Colon (tissue), 2 donors: ENCODE measurements at regions not wholly inside any gene's neighbourhood (a gene's known extent, or its start where the extent isn't known, plus 50 kb on each side); places are given as distances from the start of the nearest gene placed in this dataset.

ENCODE experiments used
- FAIRE-seq: peaks from 2 replicates; lab custom pipeline; 2012; peaks lifted over from hg19 to GRCh38; lab: Jason Lieb, UNC
- donor health status: control.
- donor health status: control.

DNA sequence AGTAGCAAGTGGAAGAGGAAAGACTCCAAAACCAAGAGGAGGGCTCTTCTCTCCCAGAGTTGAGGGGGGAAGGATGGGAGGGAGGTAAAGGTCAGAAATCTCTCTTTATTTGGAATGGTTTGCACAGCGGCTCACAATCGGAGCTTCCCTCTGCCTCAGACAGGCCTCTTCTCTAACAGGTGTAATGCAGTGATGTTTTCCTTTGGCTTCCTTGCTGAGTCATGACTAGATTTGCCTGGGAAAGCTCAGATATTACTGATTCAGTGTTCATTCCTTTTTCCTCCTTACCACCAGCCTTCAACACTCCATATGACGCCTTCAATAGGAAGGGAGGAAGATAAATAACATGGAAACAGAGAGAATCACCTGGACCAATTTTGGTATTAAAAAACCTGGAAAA lies 136.6 kb downstream of the RNF152 start:
- no peak for FAIRE-seq

- FAIRE-seq = no peak
Measured at GRCh38 chr18:61755555-61755954, 137.3 kb downstream of the RNF152 start.

DNA sequence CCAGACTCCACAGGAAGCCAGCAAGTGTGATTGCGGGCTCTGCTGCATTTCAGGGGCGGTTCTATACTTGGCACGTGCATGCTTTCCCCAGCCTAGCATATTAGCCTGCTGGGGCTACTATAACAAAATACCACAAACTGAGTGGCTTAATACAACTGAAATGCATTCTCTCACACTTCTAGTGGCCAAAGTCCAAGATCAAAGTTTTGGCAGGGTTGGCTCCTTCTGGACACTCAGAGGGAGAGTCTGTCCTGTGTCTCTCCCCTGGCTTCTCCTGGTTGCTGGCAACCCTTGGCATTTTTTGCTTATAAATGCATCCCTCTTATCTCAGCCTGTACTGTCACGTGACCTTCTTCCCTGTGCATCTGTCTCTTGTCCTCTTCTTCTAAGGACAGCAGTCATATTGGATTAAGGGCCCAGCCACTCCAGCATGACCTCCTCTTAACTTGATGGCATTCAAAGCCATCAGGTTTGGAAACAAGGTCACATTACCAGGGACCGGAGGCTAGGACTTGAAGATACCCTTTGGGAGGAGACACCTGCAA lies 138.7 kb downstream of the RNF152 start:
- FAIRE-seq = no peak

GRCh38 chr18:61753373-61753772 lies 139.4 kb downstream of the RNF152 start:
- FAIRE-seq = no peak

DNA sequence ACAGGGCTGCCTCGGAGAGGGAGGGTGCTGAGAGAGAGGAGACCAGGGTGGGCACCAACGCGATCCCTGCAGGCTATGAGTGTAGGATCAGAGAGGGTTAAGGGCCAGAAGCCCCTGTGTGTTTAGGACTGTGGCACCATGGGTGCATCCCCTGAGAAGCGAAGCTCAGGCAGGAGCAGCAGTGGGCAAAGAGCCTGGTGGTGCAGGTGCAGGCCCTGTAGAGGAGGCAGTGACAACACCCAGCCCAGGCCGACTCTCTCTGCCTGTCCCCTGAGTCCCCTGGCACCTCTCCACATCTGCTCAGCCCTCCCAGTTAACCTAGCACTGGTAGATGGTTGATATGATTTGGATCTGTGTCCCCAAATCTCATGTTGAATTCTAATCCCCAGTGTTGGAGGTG lies 139.8 kb downstream of the RNF152 start:
- FAIRE-seq = no peak

- FAIRE-seq = no peak
Measured at GRCh38 chr18:61750840-61751668, 141.8 kb downstream of the RNF152 start.

DNA sequence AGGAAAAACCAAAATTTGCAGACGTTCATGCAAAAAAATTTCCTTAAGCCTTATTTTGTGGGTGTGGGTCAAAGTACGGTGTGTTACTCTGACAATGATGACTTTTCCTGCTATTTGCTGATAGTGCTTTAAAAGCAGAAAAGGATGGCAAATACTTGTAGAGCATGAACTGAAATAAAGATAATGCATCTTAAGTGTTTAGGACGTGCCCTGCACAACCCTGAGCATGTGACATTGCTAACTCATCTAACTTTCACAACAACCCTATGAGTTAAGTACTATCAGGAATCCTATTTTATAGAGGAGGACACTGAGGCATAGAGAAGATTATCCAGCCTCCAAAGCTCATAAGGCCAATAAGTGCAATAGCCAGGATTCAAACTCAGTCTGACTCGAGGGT lies 143.3 kb downstream of the RNF152 start:
- FAIRE-seq = no peak

GRCh38 chr18:61749031-61749430 lies 143.8 kb downstream of the RNF152 start:
- FAIRE-seq = no peak

DNA sequence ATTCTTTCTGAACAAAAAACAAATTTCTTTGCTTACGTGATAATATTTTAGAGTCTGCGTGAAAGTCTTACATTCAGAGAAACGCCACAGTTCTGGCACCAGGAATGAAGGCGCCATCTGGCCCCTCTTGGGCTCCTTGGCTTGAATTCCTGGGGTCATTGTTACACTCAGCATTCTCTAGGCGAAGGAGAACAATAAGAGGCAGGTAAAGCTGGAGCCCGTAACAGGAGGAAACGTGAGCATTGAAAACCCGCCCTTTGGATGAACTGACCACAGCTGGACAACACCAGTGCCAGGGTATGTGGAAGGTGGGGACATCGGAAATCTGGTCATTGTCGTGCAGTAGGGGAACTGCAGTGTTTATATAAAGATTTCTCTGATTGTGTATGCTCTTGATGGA lies 144.8 kb downstream of the RNF152 start:
- no peak for FAIRE-seq

DNA sequence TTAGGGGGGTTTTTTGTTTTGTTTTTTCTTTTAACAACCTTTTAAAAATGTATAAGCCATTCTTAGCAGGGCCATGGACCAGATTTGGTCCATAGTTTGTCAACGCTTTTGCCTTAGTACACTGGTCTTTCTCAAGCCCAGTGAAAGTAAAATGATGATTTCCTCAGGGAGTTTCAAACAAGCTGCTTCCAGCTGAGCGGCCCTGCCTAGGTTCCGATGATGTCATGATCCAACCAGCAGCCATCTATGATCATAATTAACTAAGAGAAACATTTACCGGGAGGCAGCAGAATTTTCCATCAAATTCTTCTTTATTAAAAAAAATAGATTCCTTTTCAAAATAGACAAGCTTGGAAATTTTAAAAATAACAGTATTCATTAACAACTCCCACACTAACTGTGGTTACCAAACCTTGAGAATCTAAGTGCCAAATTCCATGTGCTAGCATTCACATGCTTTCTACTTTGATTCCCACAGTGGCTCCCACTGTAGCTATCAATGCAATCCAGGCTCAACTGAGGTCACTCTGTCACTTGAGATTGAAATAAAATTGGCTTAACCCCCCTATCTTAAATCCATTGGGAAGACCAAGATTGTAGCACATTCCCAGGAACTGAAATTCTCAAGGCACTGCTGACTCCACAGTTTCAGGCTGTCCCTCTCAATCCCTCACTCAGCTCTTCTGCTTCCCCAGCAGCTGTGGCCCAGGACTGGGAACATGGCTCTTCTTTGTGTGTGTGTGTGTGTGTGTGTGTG lies 148.9 kb downstream of the RNF152 start:
- no peak for FAIRE-seq

DNA sequence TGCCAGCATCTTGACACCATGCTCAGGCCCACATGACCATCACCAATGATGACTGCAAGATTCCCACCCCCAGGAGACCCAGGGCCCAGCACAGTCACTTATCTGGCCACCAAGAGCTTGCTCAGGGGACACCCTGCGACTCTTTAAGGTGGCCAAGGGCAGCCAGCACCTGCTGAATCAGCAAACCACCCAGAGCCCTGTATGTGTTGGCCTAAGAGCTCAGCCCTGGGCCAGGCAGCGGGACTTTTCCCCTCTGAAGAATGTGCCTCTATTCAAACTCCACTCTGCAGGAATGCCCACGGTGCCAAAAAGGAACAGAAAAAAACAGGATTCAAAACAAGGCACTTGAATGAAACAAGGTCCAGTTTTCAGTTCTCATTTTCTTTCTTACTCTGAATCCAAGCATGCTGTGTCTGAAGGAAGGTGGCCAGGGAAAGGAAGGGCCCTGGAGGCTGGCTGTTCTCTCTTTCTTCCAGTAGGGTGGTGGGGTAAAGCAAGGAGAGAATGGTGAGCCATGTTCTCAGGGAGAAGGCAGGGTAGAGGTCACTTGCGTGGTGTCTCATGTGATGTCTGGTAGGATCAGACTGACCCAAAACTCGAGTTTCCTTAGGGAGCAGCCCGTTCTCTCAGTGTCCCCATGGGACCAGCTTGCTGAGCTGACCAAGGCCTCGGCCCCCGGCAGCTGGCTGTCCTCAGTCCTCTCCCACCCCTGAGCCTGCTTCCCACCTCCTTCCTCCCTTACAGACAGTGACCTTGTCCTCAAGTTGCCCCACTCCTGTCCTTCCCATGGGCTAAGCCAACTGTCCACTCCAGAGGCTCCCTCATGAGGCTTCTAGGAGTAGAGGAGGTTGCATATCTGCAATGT lies 150.0 kb downstream of the RNF152 start:
- no peak for FAIRE-seq

GRCh38 chr18:61741881-61742454 lies 150.8 kb downstream of the RNF152 start:
- no peak for FAIRE-seq

DNA sequence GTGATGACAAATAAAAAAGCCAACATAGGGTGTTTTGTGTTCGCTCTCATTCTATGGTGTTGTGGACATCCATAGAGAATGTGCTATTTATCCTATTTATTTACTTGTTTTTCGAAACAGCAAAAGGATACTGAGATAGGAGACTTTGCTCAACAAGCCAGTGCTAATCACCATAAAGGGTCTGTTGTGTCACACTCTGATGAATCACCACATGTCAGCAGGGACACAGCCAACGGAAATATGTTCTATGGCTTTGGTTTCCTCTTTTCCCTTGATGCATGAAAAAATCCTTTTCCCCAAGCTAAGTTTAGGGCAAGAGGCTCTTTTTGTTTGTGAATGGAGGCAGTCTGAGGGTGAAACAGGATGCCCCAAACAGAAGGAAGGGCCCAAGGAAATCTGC lies 154.3 kb downstream of the RNF152 start:
- no peak for FAIRE-seq

- no peak for FAIRE-seq
Measured at GRCh38 chr18:61738042-61738441, 154.8 kb downstream of the RNF152 start.

- FAIRE-seq = no peak
Measured at GRCh38 chr18:61736133-61736532, 156.7 kb downstream of the RNF152 start.

- peak; percentile 47 for FAIRE-seq
Measured at GRCh38 chr18:61735564-61736102, 157.2 kb downstream of the RNF152 start.

- FAIRE-seq = no peak
Measured at GRCh38 chr18:61734396-61734795, 158.4 kb downstream of the RNF152 start.

- no peak for FAIRE-seq
Measured at GRCh38 chr18:61732854-61733253, 160.0 kb downstream of the RNF152 start.

- no peak for FAIRE-seq
Measured at GRCh38 chr18:61731693-61732376, 161.0 kb downstream of the RNF152 start.

DNA sequence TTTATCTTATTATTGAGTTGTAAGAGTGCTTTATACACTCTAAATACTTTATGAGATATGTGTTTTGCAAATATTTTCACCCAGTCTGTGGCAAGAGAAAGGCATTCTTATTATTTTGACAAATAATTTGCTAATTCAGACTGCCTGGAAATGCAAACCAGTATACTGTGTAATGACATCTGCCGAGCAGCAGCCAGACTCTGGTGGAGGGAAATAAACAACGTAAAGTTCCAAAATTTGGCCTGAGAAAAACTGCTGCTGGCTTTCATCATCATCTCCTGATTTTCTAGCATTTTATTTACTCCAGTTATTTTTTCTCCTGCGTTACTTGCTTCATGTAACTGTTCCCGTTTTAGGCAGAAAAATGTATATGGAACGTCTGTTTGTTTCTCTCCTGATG lies 161.6 kb downstream of the RNF152 start:
- FAIRE-seq = no peak

GRCh38 chr18:61729322-61729721 lies 163.5 kb downstream of the RNF152 start:
- no peak for FAIRE-seq
